Fibroblast of skin of back (primary cell): ENCODE measurements at regions not wholly inside any gene's neighbourhood (a gene's known extent, or its start where the extent isn't known, plus 50 kb on each side); places are given as distances from the start of the nearest gene placed in this dataset.
"Not testable (repeated sequence)": the region's sequence is repeated elsewhere in the genome, so short reads cannot be mapped to it uniquely, and the experiment has no call there.

Experiments used
- DNase-seq: peaks from one replicate; pipeline ENCODE4 v3.0.0-alpha.2; 2013

- DNase-seq: not testable (repeated sequence)
Observed at GRCh38 chr5:176061269-176061622, 93.1 kb upstream of the THOC3 start.

- DNase-seq: not testable (repeated sequence)
Observed at GRCh38 chr5:176061660-176062059, 93.5 kb upstream of the THOC3 start.

- DNase-seq: not testable (repeated sequence)
Observed at GRCh38 chr5:176066262-176066945, 98.3 kb upstream of the THOC3 start.

GRCh38 chr5:176067162-176067561 is 99.0 kb upstream of the THOC3 start:
- DNase-seq: not testable (repeated sequence)

- not testable (repeated sequence) for DNase-seq
Observed at GRCh38 chr5:176067948-176068347, 99.8 kb upstream of the THOC3 start.

- not testable (repeated sequence) for DNase-seq
Observed at GRCh38 chr5:176073996-176074571, 106.0 kb upstream of the THOC3 start.

GRCh38 chr5:176083717-176084116 is 115.6 kb upstream of the THOC3 start:
- DNase-seq: not testable (repeated sequence)

- DNase-seq: not testable (repeated sequence)
Observed at GRCh38 chr5:176103083-176103482, 135.0 kb upstream of the THOC3 start.

- DNase-seq: not testable (repeated sequence)
Observed at GRCh38 chr5:176112888-176113287, 125.3 kb upstream of the SIMC1 start.

GRCh38 chr5:176113673-176114335 is 124.4 kb upstream of the SIMC1 start:
- DNase-seq: not testable (repeated sequence)

GRCh38 chr5:176114825-176115224 is 123.4 kb upstream of the SIMC1 start:
- DNase-seq: not testable (repeated sequence)

GRCh38 chr5:176117699-176118238 is 120.5 kb upstream of the SIMC1 start:
- DNase-seq: not testable (repeated sequence)

- not testable (repeated sequence) for DNase-seq
Observed at GRCh38 chr5:176122361-176122760, 115.9 kb upstream of the SIMC1 start.

GRCh38 chr5:176124120-176124519 is 114.1 kb upstream of the SIMC1 start:
- DNase-seq: not testable (repeated sequence)

- no peak for DNase-seq
Observed at GRCh38 chr5:176131771-176132170, 106.5 kb upstream of the SIMC1 start.

- no peak for DNase-seq
Observed at GRCh38 chr5:176132471-176133288, 105.5 kb upstream of the SIMC1 start.

- no peak for DNase-seq
Observed at GRCh38 chr5:176133289-176133870, 104.8 kb upstream of the SIMC1 start.

- no peak for DNase-seq
Observed at GRCh38 chr5:176133877-176134276, 104.3 kb upstream of the SIMC1 start.

GRCh38 chr5:176134529-176135223 is 103.5 kb upstream of the SIMC1 start:
- no peak for DNase-seq

- not testable (repeated sequence) for DNase-seq
Observed at GRCh38 chr5:176140138-176140537, 98.1 kb upstream of the SIMC1 start.

- DNase-seq: no peak
Observed at GRCh38 chr5:176144508-176144907, 93.7 kb upstream of the SIMC1 start.

GRCh38 chr5:176149948-176150347 is 88.3 kb upstream of the SIMC1 start:
- DNase-seq: not testable (repeated sequence)
